ENCODE measurements at regions not wholly inside any gene's neighbourhood (a gene's known extent, or its start where the extent isn't known, plus 50 kb on each side); places are given as distances from the start of the nearest gene placed in this dataset.
"Not testable (repeated sequence)": the region's sequence is repeated elsewhere in the genome, so short reads cannot be mapped to it uniquely, and the experiment has no call there.

GRCh38 chr2:226578879-226579278, 220.7 kb downstream of the IRS1 start:
- no peak for DNase-seq (ENCODE audit: low spot score)

GRCh38 chr2:226578373-226578772, 221.2 kb downstream of the IRS1 start:
- DNase-seq (ENCODE audit: low spot score), result no peak

GRCh38 chr2:226575928-226576327, 223.7 kb downstream of the IRS1 start:
- DNase-seq (ENCODE audit: low spot score), result no peak

DNA sequence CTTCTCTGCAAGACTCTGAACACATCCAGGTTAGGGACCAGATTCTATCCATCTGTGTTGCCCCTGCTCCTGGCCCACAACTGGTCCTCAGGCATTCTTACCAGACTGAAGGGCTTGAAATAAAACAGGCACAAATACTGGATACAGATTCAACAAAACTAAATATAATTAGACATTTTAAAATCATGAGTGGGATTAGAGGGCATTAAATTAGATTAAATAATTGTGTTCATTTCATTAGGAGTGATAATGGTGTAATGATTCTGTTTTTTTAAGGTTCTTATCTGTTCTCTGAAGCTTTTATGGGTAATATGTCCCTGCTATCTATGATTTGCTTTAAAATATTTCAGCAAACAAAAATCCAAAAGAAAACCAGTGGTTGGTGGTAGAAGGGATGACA, 226.5 kb downstream of the IRS1 start:
- no peak for DNase-seq (ENCODE audit: low spot score)

DNA sequence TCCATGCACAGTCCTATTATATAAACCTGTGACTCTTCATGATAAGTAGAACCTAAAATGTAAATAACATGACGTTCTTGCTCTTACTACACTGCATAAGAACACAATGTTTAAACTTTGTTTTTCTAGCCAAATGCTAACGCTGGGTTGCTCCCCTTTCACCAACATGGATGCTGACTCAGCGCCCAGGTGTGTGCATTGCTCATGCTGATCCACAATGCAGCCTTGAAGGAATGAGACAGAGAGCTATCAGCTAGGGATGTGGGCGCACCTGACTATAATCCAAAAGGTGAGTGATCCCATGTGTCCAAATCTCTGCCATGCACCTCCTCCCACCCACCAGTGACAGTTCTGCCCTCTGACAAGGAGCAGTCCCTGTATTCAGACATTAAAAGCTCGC, 235.0 kb downstream of the IRS1 start:
- DNase-seq (ENCODE audit: low spot score), result no peak

GRCh38 chr2:226561962-226562361, 237.7 kb downstream of the IRS1 start:
- no peak for DNase-seq (ENCODE audit: low spot score)

DNA sequence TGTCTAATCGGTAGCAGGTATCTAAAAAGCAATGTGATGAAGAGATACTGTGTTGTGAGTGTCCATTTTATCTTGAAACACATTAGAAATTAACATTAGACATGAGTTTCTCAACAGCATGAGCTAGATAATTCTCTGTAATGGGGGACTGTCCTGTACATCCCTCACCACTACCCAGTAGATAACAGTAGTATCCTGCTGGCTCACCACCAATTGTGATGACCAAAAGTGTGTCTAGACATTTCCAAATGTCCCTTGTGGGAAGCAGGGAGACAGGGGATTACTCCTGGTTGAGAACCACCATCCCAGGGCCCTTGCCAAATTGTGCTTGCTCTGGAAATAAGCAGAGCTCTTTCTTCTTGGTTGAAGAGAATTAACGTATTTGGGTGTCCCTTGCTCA, 239.3 kb downstream of the IRS1 start:
- no peak for DNase-seq (ENCODE audit: low spot score)

GRCh38 chr2:226559536-226559935, 240.1 kb downstream of the IRS1 start:
- no peak for DNase-seq (ENCODE audit: low spot score)

DNA sequence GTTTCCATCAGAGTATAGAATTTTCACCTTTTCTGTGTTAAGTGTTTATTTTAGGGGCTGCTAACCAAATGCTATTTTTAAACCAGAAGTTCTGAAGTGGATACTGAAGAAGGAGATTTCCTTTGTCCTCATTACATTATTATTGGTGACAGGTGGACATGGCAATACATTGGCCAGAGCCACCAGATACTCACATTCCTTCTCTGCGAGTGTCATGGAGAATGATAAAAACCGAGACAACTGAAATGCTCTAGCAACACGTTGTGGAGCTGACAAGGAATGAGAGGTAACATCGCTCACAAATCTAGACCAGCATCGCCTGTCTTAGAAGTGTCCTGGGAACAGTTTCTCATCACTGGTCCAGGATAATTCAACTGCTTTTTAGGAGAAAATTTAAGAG, 241.2 kb downstream of the IRS1 start:
- no peak for DNase-seq (ENCODE audit: low spot score)

DNA sequence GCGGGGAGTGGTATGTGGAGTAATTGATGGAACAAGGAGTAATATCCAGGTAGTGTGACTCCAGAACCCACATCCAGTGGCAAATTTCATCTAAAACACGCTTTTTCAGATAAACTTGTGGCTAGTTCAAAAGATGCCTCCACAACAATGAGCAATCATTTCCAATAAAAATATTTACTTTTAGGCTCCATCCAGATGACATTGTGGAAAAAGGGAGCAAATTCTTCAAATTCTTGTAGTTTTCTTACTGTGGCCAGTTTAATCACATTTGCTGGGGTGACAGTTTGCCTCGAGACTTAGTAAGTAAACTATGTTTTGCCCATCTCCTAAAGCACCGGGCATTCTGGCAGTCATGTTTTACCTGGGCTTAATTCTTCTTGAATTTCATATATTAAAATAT, 243.6 kb downstream of the IRS1 start:
- DNase-seq (ENCODE audit: low spot score), result no peak

- DNase-seq (ENCODE audit: low spot score), result no peak
Measured at GRCh38 chr2:226554701-226555100, 244.9 kb downstream of the IRS1 start.

DNA sequence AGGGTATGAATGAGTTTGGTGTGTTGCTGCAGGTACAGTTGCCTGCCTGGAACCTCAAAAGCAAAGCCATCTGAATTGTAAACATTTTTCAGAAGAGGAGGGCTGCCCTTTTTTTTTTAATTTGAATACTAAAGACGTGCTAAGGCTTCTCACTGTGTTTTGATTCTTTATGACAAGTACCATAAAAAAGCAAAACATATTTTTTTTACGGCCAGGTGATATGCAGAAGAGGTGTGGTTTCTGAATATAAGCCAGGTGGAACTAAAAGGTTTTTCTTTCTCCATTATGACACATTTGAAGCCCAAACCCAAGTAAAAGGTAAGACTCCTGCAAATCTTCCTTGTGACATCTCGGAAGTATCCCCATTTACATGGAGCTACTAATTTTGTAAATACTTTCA, 246.3 kb downstream of the IRS1 start:
- no peak for DNase-seq (ENCODE audit: low spot score)

- DNase-seq (ENCODE audit: low spot score), result no peak
Measured at GRCh38 chr2:226552571-226553285, 246.9 kb downstream of the IRS1 start.

GRCh38 chr2:226551522-226552250, 247.9 kb downstream of the IRS1 start:
- no peak for DNase-seq (ENCODE audit: low spot score)

GRCh38 chr2:226550801-226551200, 248.8 kb downstream of the IRS1 start:
- DNase-seq (ENCODE audit: low spot score), result no peak

GRCh38 chr2:226548732-226549131, 250.9 kb downstream of the IRS1 start:
- no peak for DNase-seq (ENCODE audit: low spot score)

- DNase-seq (ENCODE audit: low spot score), result no peak
Measured at GRCh38 chr2:226544596-226545210, 254.9 kb downstream of the IRS1 start.

GRCh38 chr2:226540204-226540994, 259.2 kb downstream of the IRS1 start:
- DNase-seq (ENCODE audit: low spot score), result no peak

DNA sequence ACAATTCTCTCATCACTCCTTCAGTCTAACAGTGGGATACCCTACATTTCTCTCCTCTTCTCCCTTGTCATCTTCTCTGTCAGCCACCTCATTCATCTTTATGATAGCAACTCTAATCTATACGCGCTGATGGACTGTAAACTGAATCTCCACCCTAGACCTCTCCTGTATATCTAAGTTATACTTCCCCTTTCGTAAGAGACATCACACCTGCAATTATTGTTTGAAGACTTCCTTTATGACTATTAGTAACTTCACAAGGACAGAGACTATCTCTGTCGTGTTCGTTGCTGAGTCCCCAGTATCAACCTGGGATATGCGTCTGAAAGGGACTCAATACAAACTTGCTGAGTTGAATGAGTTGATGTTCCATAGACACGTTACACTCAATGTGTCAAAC, 263.2 kb downstream of the IRS1 start:
- DNase-seq (ENCODE audit: low spot score), result no peak

GRCh38 chr2:226532976-226533375, 266.6 kb downstream of the IRS1 start:
- not testable (repeated sequence) for DNase-seq (ENCODE audit: low spot score)

DNA sequence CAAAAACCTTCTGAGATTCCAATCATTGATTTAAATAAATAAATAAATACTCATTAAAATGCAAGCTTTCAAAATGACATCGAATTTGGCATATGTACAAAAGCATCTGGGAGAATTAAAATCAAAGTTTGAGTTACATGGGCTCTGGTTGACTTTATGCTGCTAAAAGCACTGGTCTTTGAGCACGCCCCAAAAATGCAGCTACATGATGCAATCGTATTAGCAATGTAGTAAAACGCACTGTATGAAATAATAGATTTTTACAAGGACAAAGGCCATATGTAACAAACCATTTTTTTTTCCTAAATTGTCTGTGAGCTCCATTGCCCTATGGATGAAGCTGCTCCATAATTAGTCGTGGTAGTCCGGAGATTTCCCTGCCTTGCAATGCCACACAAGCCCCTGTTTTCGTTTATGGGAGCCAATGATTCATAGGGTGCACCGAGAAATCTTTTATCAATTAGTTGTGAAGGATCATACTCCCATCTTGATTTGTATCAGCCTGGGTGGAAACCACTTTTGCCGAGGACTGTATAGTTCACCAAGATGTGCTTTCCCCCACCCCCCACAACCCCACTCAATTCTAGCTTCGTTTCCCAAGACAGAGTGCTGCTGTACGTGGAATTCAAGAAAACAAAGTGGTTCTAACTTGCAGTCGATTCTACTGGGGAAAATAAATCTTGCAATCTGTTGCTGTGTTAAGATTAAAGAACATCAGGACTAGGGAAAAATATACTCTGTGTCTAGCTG, 268.4 kb downstream of the IRS1 start:
- no peak for DNase-seq (ENCODE audit: low spot score)

DNA sequence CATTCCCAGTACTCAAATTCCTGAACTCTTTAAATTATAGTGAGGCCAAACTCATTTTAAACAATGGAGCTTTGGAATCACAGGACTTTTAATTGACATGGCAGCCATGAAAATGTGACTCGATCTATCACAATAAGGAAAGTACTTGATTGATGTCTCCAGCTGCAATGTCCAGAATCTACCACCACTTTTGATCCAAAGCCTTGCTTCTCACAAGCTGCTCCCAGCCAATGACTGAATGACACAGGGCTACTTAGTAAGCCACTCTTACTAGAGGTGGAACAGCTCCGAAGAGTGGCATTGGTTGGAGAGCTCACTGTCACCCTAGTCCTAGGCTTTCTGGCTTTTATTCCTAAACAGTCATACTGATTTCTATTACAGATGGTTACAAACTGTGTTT, 270.1 kb downstream of the IRS1 start:
- DNase-seq (ENCODE audit: low spot score), result no peak

All from pons (tissue), 1 donor.